ENCODE measurements at regions not wholly inside any gene's neighbourhood (a gene's known extent, or its start where the extent isn't known, plus 50 kb on each side); places are given as distances from the start of the nearest gene placed in this dataset.

- TF ChIP-seq ZNF133 (CRISPR knock-in tag; IDR thresholded peaks at IDR 0.05) (no peak), CBX2 (IDR thresholded peaks at IDR 0.05; ENCODE audit: insufficient read depth, low read length, poor library complexity, severe bottlenecking) (no peak), BRF2 (IDR thresholded peaks at IDR 0.05; ENCODE audit: borderline replicate concordance, insufficient read depth, insufficient read length) (no peak), TRIM24 (IDR thresholded peaks at IDR 0.05) (0 out of 4 replicates have a peak, but pooled peaks of 1 of the 2 experiments have one; percentile 10), KDM2B (CRISPR knock-in tag; IDR thresholded peaks at IDR 0.05) (no peak), E2F6 (IDR thresholded peaks at IDR 0.05; ENCODE audit: borderline replicate concordance in 1 of 2, extremely low read depth in 1 of 2, insufficient read depth in 1 of 2, insufficient read length in 1 of 2, low read depth in 1 of 2, low read length in 1 of 2, poor library complexity in 1 of 2, severe bottlenecking in 1 of 2) (no peak), TAF9B (IDR thresholded peaks at IDR 0.05; ENCODE audit: partially characterized antibody) (peak; percentile 34), RB1 (IDR thresholded peaks at IDR 0.05; ENCODE audit: low read depth) (no peak), PBX2 (CRISPR knock-in tag; IDR thresholded peaks at IDR 0.05; ENCODE audit: low read depth) (no peak), PBX2 (tag; conservative IDR thresholded peaks at IDR 0.05; ENCODE audit: low read depth) (peak; percentile 58), ARID3B (CRISPR knock-in tag; IDR thresholded peaks at IDR 0.05; ENCODE audit: borderline replicate concordance) (no peak), ZNF12 (CRISPR knock-in tag; IDR thresholded peaks at IDR 0.05) (no peak), SMARCB1 (IDR thresholded peaks at IDR 0.05; ENCODE audit: insufficient read length, low read depth) (no peak), ZNF699 (CRISPR knock-in tag; IDR thresholded peaks at IDR 0.05; ENCODE audit: insufficient replicate concordance) (no peak), ATF3 (IDR thresholded peaks at IDR 0.05) (peak; percentile 24; the same call in 1 of the 2 replicates), ATF3 (CRISPR knock-in tag; conservative IDR thresholded peaks at IDR 0.05) (no peak), BRF1 (IDR thresholded peaks at IDR 0.05; ENCODE audit: borderline replicate concordance, extremely low read depth, insufficient read length) (no peak), MXI1 (IDR thresholded peaks at IDR 0.05; ENCODE audit: low read depth, low read length) (no peak), ZNF311 (CRISPR knock-in tag; IDR thresholded peaks at IDR 0.05) (no peak), OTX1 (CRISPR knock-in tag; IDR thresholded peaks at IDR 0.05) (no peak), DMBX1 (CRISPR knock-in tag; IDR thresholded peaks at IDR 0.05; ENCODE audit: borderline replicate concordance) (no peak), CCNT2 (IDR thresholded peaks at IDR 0.05; ENCODE audit: borderline replicate concordance, extremely low read depth, insufficient read length, low read depth, low read length) (no peak)
Measured at GRCh38 chr11:96658436-96658835, 268.6 kb downstream of the JRKL start (continued).

Data from K562 (cell line).